ENCODE measurements at regions not wholly inside any gene's neighbourhood (a gene's known extent, or its start where the extent isn't known, plus 50 kb on each side); places are given as distances from the start of the nearest gene placed in this dataset.

DNA sequence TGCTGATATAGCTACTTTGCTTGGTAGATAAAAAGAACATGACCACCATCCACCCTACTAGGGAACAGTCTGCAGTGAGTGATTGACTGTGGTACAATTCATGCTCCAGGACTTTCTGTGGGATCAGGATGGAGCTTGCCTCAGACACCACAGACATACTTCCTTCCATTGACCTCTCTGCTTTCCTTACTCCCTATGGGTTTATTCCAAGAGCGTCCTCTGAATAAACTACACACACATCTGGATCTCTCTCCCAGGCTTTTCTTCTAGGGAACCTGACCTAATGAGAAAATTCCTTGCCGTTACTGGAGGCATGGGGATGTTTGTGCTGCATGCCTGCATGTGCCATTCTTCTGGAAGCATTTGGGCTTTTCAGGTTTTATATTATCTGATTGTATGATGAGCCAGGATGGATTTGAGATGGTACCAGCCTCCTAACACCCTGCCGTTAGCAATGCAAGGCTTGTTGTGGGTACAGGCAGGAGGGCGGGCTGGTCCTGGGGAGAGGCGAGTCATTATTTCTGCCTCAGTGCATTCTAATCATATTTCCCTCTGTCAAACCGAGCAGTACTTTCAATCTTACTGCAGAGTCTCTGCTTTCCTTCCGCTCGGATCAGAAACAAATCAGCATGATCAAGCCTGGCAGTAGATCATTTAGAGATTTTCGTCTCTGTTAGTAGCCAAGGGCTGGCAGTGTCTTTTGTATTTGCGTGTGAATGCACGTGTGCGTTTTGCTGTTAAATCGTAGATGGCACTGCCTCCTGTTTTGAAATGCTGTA lies 279.2 kb downstream of the PDCD6IP start:
- ATAC-seq (no peak), DNase-seq (ENCODE audit: low spot score) (no peak)
- ChIA-PET POLR2A (no interaction called here), CTCF (no interaction called here)
- H3K27ac Mint-ChIP-seq = no peak overlapping the region
- peaks cover 18% of the 10 kb centered on the region for H3K9me3 Mint-ChIP-seq
- H3K4me3 Mint-ChIP-seq = no peak overlapping the region
- TF ChIP-seq ETV6 (CRISPR knock-in tag; IDR thresholded peaks at IDR 0.05) (no peak), ZNF416 (CRISPR knock-in tag; IDR thresholded peaks at IDR 0.05) (no peak), FOXP1 (CRISPR knock-in tag; IDR thresholded peaks at IDR 0.05; ENCODE audit: borderline replicate concordance) (no peak), ZBTB21 (CRISPR knock-in tag; IDR thresholded peaks at IDR 0.05; ENCODE audit: borderline replicate concordance) (no peak), TCF7 (CRISPR knock-in tag; IDR thresholded peaks at IDR 0.05; ENCODE audit: low read depth) (no peak), AFF4 (CRISPR knock-in tag; IDR thresholded peaks at IDR 0.05; ENCODE audit: borderline replicate concordance) (no peak), TEAD1 (CRISPR knock-in tag; IDR thresholded peaks at IDR 0.05) (no peak), MAX (CRISPR knock-in tag; IDR thresholded peaks at IDR 0.05) (no peak), FOXK1 (CRISPR knock-in tag; IDR thresholded peaks at IDR 0.05) (no peak), NR2C2 (CRISPR knock-in tag; IDR thresholded peaks at IDR 0.05) (no peak), ZNF232 (CRISPR knock-in tag; IDR thresholded peaks at IDR 0.05) (no peak), JUN (CRISPR knock-in tag; IDR thresholded peaks at IDR 0.05) (no peak), ZSCAN18 (CRISPR knock-in tag; IDR thresholded peaks at IDR 0.05) (no peak), NFYB (CRISPR knock-in tag; conservative IDR thresholded peaks at IDR 0.05; ENCODE audit: low read depth) (no peak), SP1 (CRISPR knock-in tag; conservative IDR thresholded peaks at IDR 0.05) (no peak), ZNF396 (CRISPR knock-in tag; IDR thresholded peaks at IDR 0.05; ENCODE audit: borderline replicate concordance) (no peak), RORB (CRISPR knock-in tag; IDR thresholded peaks at IDR 0.05) (no peak), SMAD3 (CRISPR knock-in tag; IDR thresholded peaks at IDR 0.05; ENCODE audit: borderline replicate concordance) (no peak)
- TF ChIP-seq, protein P1, sequence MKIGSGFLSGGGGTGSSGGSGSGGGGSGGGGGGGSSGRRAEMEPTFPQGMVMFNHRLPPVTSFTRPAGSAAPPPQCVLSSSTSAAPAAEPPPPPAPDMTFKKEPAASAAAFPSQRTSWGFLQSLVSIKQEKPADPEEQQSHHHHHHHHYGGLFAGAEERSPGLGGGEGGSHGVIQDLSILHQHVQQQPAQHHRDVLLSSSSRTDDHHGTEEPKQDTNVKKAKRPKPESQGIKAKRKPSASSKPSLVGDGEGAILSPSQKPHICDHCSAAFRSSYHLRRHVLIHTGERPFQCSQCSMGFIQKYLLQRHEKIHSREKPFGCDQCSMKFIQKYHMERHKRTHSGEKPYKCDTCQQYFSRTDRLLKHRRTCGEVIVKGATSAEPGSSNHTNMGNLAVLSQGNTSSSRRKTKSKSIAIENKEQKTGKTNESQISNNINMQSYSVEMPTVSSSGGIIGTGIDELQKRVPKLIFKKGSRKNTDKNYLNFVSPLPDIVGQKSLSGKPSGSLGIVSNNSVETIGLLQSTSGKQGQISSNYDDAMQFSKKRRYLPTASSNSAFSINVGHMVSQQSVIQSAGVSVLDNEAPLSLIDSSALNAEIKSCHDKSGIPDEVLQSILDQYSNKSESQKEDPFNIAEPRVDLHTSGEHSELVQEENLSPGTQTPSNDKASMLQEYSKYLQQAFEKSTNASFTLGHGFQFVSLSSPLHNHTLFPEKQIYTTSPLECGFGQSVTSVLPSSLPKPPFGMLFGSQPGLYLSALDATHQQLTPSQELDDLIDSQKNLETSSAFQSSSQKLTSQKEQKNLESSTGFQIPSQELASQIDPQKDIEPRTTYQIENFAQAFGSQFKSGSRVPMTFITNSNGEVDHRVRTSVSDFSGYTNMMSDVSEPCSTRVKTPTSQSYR (CRISPR knock-in tag; IDR thresholded peaks at IDR 0.05) = no peak
- TF ChIP-seq, protein P2, sequence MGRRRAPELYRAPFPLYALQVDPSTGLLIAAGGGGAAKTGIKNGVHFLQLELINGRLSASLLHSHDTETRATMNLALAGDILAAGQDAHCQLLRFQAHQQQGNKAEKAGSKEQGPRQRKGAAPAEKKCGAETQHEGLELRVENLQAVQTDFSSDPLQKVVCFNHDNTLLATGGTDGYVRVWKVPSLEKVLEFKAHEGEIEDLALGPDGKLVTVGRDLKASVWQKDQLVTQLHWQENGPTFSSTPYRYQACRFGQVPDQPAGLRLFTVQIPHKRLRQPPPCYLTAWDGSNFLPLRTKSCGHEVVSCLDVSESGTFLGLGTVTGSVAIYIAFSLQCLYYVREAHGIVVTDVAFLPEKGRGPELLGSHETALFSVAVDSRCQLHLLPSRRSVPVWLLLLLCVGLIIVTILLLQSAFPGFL (CRISPR knock-in tag; IDR thresholded peaks at IDR 0.05; ENCODE audit: borderline replicate concordance) = no peak
- H3K27me3 Mint-ChIP-seq (ENCODE audit: low read depth) = peaks cover 5% of the 10 kb centered on the region
- H3K36me3 Mint-ChIP-seq = peaks cover 7% of the 10 kb centered on the region
- H3K4me1 Mint-ChIP-seq = peaks cover 29% of the 10 kb centered on the region

Data from WTC11 (cell line).